Skeletal muscle satellite cell (primary cell): ENCODE measurements at regions not wholly inside any gene's neighbourhood (a gene's known extent, or its start where the extent isn't known, plus 50 kb on each side); places are given as distances from the start of the nearest gene placed in this dataset.

Experiments
- H3K27me3 ChIP-seq: 2 replicates; pipeline ENCODE4 v1.7.0; 2013; ENCODE audit warnings: low read length; ENCODE audit not compliant: control insufficient read depth, insufficient read depth
- H3K36me3 ChIP-seq: 2 replicates; pipeline ENCODE4 v1.7.0; 2013; ENCODE audit warnings: mild to moderate bottlenecking, control low read depth, low read length; ENCODE audit not compliant: insufficient read depth
- H3K4me1 ChIP-seq: 2 replicates; pipeline ENCODE4 v1.7.0; 2013; ENCODE audit warnings: low read length; ENCODE audit not compliant: control insufficient read depth, insufficient read depth
- H3K4me2 ChIP-seq: 2 replicates; pipeline ENCODE4 v1.7.0; 2013; ENCODE audit warnings: mild to moderate bottlenecking, low read length
- H3K4me3 ChIP-seq: 2 replicates; pipeline ENCODE4 v1.7.0; 2013; ENCODE audit warnings: low read length
- H3K9ac ChIP-seq: 2 replicates; pipeline ENCODE4 v1.7.0; 2013; ENCODE audit warnings: mild to moderate bottlenecking, low read depth, low read length, moderate library complexity
- H3K9me3 ChIP-seq: replicated peaks from 2 replicates; pipeline ENCODE4 v1.7.0; 2013; ENCODE audit warnings: mild to moderate bottlenecking, control low read depth, low read length

- Histone ChIP-seq H3K4me3 (no peak overlapping the region), H3K4me1 (peaks cover 3% of the 10 kb centered on the region), H3K9ac (no peak overlapping the region), H3K36me3 (no peaks in the 10 kb centered on the region), H3K9me3 (no peaks in the 10 kb centered on the region), H3K27me3 (no peaks in the 10 kb centered on the region), H3K4me2 (no peak overlapping the region)
These were observed 231.3 kb upstream of the MARCKS start for GRCh38 chr6:113625850-113626249.

DNA sequence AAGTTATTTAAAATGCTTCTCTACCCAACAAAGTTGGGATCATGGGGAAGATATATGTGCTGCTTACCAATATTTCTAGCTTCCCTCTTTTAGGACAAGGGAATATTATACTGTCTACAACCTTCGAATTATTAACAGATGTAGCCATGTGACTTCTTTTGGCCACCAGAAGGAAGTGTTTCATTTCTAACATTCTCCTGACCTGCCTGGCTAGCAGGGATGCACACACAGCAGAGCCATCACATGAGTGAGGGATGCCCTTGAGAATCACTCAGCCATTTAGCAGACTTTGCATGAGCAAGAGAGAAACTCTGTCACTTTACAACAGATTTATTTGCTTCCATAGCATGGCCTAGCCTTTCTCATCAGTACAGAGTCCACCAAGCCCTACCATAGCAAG lies 230.7 kb upstream of the MARCKS start:
- H3K9ac ChIP-seq, result no peak overlapping the region
- H3K4me2 ChIP-seq, result no peak overlapping the region
- H3K9me3 ChIP-seq, result no peaks in the 10 kb centered on the region
- peaks cover 9% of the 10 kb centered on the region for H3K4me1 ChIP-seq
- no peaks in the 10 kb centered on the region for H3K27me3 ChIP-seq
- no peak overlapping the region for H3K4me3 ChIP-seq
- no peaks in the 10 kb centered on the region for H3K36me3 ChIP-seq

DNA sequence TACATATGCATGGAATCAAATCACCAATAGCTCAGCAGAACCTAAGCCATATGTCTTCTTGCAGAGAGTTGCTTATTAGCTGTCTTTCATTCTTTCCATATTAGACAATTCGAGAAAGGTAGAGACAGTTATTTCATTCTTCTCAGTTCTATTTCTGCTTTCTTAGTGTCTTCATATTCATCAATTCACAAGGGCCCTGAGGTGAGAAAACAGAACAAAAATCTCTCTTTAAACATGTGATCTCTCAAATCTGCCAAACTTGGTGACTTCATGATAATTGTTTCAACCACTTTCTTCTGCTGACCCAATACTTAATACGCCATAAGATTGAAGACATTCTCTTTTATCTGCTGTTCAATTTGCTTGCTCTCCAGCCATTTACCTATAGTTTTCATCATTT lies 229.7 kb upstream of the MARCKS start:
- no peaks in the 10 kb centered on the region for H3K27me3 ChIP-seq
- H3K4me1 ChIP-seq, result peaks cover 17% of the 10 kb centered on the region
- H3K9ac ChIP-seq, result no peak overlapping the region
- H3K4me3 ChIP-seq, result no peak overlapping the region
- H3K36me3 ChIP-seq, result no peaks in the 10 kb centered on the region
- no peaks in the 10 kb centered on the region for H3K9me3 ChIP-seq
- H3K4me2 ChIP-seq, result no peak overlapping the region

DNA sequence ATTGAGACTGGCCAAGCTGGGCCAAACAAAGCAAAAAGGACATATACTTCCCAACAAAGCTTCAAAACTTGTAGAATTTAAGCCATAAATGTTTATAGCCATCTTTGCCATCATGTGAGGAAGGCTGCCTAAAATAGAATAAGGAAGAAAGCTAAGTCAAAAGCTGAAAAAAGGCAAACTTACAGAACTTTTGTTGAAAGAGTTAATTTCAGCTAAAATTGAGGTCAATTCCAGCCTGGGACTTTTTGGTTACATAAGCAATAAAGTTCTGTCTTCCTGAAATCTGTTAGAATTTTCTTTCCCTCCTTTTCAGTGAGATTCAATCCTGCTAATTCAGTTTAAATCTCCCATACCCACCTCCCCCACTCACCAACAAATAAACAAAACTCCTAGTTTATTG lies 227.9 kb upstream of the MARCKS start:
- H3K36me3 ChIP-seq, result no peaks in the 10 kb centered on the region
- H3K4me3 ChIP-seq, result no peak overlapping the region
- no peaks in the 10 kb centered on the region for H3K9me3 ChIP-seq
- H3K4me1 ChIP-seq, result peaks cover 23% of the 10 kb centered on the region
- H3K9ac ChIP-seq, result no peak overlapping the region
- H3K27me3 ChIP-seq, result no peaks in the 10 kb centered on the region
- no peak overlapping the region for H3K4me2 ChIP-seq

DNA sequence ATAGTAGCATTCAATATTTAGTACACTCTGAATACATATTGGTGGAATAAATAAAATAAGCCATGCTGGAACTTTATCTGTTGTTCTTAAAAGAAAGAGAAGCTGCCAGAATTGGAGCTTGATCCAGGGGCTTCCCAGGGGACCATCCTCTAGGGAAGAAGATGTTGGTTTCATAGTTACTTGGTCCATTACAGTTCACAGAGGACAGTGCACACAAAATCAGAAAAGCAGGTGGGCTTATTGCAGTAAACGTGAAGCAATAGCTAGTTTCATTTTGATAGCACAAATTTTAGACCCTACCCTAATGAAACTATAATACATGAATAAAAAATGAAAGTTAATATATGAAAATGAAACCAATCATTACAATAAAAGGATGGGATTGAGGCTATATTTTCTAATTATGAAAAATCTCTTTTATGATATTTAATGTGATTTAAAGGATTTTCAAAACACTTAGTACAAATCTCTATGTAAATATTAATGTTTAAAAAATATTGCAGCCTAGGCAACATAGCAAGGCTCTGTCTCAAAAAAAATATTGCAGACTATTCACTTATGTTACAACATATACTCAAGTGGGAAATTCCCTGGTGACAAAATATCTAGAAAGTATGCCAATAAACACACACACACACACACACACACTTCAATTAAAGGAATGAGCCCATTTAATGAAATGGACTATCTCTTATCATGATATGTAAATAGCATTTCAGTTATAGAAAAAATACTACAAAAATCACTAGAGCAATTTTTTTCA lies 227.0 kb upstream of the MARCKS start:
- H3K4me2 ChIP-seq, result no peak overlapping the region
- H3K4me3 ChIP-seq, result no peak overlapping the region
- no peak overlapping the region for H3K9ac ChIP-seq
- no peaks in the 10 kb centered on the region for H3K9me3 ChIP-seq
- no peaks in the 10 kb centered on the region for H3K36me3 ChIP-seq
- H3K27me3 ChIP-seq, result no peaks in the 10 kb centered on the region
- peaks cover 23% of the 10 kb centered on the region for H3K4me1 ChIP-seq

DNA sequence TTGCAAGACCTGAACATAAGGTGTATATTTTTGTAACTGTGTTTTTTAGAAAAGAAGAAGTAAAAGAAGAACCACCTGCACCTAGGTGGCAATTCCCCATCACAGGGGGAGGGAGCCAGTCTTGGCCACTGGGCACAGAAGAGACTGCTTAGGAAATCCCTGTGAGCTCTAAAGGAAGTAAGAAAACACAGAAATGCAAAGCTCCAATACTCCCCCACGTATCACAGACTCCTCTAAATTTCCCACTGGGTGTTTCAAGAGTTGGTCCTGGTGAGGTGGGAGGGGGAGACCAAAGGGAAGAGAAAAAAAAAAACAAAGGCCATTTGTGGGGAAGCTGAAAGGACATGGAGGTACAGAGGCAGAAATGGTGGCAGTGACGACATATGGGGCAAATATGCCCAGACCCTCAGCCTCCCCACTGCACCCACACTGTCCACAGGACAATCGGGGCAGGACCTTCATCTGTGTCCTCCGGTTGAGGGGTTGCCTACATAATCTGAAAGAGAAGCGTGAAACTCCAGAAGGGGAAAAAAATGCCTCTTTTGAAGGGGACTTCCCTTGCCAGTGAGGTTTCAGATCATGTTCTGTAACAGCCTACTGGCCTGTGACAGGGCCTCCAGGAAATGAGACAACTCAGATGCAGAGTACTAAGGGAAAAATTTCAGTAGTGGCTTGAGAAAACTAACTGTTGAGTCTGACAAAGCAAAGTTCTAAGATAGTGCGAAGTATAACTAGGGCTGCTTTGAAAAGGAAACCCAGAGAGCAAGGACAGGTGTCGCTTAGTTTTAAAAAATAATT lies 226.2 kb upstream of the MARCKS start:
- no peak overlapping the region for H3K4me3 ChIP-seq
- H3K9ac ChIP-seq, result no peak overlapping the region
- peaks cover 23% of the 10 kb centered on the region for H3K4me1 ChIP-seq

DNA sequence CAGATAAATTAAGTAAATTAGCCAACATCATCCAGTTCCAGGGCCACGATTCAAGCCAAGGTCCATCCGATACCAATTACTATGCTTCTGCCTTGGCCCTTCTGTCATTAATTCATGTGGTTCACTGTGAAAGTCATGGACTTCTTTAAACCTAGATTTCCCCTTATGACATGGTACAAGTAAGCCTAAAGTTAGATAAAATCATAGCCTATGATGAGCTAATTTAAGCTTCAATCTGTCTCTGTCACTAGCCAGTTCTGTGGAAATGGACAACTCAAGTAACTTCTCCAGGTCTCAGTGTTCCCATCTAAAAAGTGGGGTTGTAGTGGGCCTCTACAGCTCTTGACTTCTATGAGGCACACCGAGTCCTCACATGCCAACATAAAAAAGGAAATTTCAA lies 225.5 kb upstream of the MARCKS start:
- peaks cover 23% of the 10 kb centered on the region for H3K4me1 ChIP-seq
- no peak overlapping the region for H3K4me3 ChIP-seq
- H3K4me2 ChIP-seq, result peak overlapping the region; percentile 82
- H3K36me3 ChIP-seq, result no peaks in the 10 kb centered on the region
- H3K9ac ChIP-seq, result peak overlapping the region; percentile 67
- no peaks in the 10 kb centered on the region for H3K27me3 ChIP-seq
- H3K9me3 ChIP-seq, result no peaks in the 10 kb centered on the region

More for the DNA sequence above, 226.2 kb upstream of the MARCKS start:
- Histone ChIP-seq H3K36me3 (no peaks in the 10 kb centered on the region), H3K27me3 (no peaks in the 10 kb centered on the region), H3K4me2 (no peak overlapping the region), H3K9me3 (no peaks in the 10 kb centered on the region)

DNA sequence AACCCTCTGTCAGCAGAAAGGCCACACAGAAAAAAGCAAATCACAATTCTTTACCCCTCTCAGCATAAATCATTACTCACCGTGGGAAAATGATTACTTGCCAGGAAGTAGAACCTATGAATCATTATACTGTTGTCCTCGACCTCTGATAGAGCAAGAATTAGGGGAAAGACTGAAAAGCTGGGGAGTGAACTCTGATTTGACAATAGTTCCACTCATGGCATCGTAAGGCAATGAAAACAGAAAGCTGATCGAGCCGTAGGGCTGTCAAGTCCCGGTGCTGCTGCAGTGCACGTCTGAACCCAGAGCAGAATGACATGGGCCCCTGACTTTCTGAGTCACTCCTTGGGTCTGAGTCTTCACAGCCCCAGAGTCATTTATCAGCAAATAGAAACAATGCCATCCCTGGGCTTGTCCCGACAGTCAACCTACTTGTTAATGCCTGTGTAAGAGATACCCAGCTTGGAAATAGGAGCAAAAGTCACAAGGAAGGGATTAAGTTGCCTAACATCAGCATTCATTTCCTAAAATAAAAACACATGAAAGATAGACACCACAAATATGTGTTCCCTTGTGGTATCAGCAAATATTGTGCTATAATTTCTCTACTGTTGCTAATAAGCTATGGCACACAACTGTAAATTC lies 224.8 kb upstream of the MARCKS start:
- Histone ChIP-seq H3K27me3 (no peaks in the 10 kb centered on the region), H3K36me3 (no peaks in the 10 kb centered on the region), H3K4me3 (peak overlapping the region; percentile 61), H3K4me1 (peaks cover 23% of the 10 kb centered on the region), H3K4me2 (peak overlapping the region; percentile 82), H3K9ac (peak overlapping the region; percentile 67), H3K9me3 (no peaks in the 10 kb centered on the region)

GRCh38 chr6:113633638-113634037 lies 223.5 kb upstream of the MARCKS start:
- Histone ChIP-seq H3K4me3 (no peak overlapping the region), H3K36me3 (no peaks in the 10 kb centered on the region), H3K9me3 (no peaks in the 10 kb centered on the region), H3K4me1 (peaks cover 23% of the 10 kb centered on the region), H3K27me3 (no peaks in the 10 kb centered on the region), H3K4me2 (no peak overlapping the region), H3K9ac (no peak overlapping the region)

GRCh38 chr6:113634352-113635163 lies 222.6 kb upstream of the MARCKS start:
- no peak overlapping the region for H3K4me2 ChIP-seq

More at GRCh38 chr6:113634352-113635163, 222.6 kb upstream of the MARCKS start:
- H3K9me3 ChIP-seq, result no peaks in the 10 kb centered on the region
- H3K4me3 ChIP-seq, result no peak overlapping the region
- H3K27me3 ChIP-seq, result no peaks in the 10 kb centered on the region
- no peak overlapping the region for H3K9ac ChIP-seq
- no peaks in the 10 kb centered on the region for H3K36me3 ChIP-seq
- H3K4me1 ChIP-seq, result peaks cover 23% of the 10 kb centered on the region
